ENCODE measurements at regions not wholly inside any gene's neighbourhood (a gene's known extent, or its start where the extent isn't known, plus 50 kb on each side); places are given as distances from the start of the nearest gene placed in this dataset.
"Not testable (repeated sequence)": the region's sequence is repeated elsewhere in the genome, so short reads cannot be mapped to it uniquely, and the experiment has no call there.

- H4K20me1 ChIP-seq (ENCODE audit: insufficient read depth, low read length, poor library complexity, severe bottlenecking); H3K36me3 ChIP-seq (ENCODE audit: insufficient read depth, low read length); H3K9me2 ChIP-seq (replicated peaks; ENCODE audit: low read depth, low read length); H2AFZ ChIP-seq (ENCODE audit: low read length); H3F3A ChIP-seq (ENCODE audit: low read depth); H3K9me3 ChIP-seq (ENCODE audit: insufficient read depth, low read depth, low read length); H3K4me2 ChIP-seq (ENCODE audit: low read depth, low read length, poor library complexity, severe bottlenecking); H3K9ac ChIP-seq (ENCODE audit: low read depth, low read length, poor library complexity, severe bottlenecking); H3K4me1 ChIP-seq (ENCODE audit: insufficient read depth, low read length, poor library complexity, severe bottlenecking); H3K27me3 ChIP-seq (ENCODE audit: insufficient read depth, low read length, poor library complexity, severe bottlenecking); H3K79me2 ChIP-seq (ENCODE audit: insufficient read depth, low read length): not testable (repeated sequence)
- H3K4me3 ChIP-seq (ENCODE audit: low read length, poor library complexity, severe bottlenecking): peak overlapping the region; percentile 21
Measured at GRCh38 chr7:65140543-65141404, 134.3 kb upstream of the ERV3-1 start.

GRCh38 chr7:65136850-65137249 lies 130.4 kb upstream of the ERV3-1 start:
- not testable (repeated sequence) for H3K36me3 ChIP-seq (ENCODE audit: insufficient read depth, low read length); H3K79me2 ChIP-seq (ENCODE audit: insufficient read depth, low read length); H3K4me3 ChIP-seq (ENCODE audit: low read length, poor library complexity, severe bottlenecking); H4K20me1 ChIP-seq (ENCODE audit: insufficient read depth, low read length, poor library complexity, severe bottlenecking); H2AFZ ChIP-seq (ENCODE audit: low read length); H3K9ac ChIP-seq (ENCODE audit: low read depth, low read length, poor library complexity, severe bottlenecking); H3K4me1 ChIP-seq (ENCODE audit: insufficient read depth, low read length, poor library complexity, severe bottlenecking); H3F3A ChIP-seq (ENCODE audit: low read depth); H3K27me3 ChIP-seq (ENCODE audit: insufficient read depth, low read length, poor library complexity, severe bottlenecking); H3K4me2 ChIP-seq (ENCODE audit: low read depth, low read length, poor library complexity, severe bottlenecking); H3K9me2 ChIP-seq (replicated peaks; ENCODE audit: low read depth, low read length); H3K9me3 ChIP-seq (ENCODE audit: insufficient read depth, low read depth, low read length)

GRCh38 chr7:65133087-65133486 lies 126.6 kb upstream of the ERV3-1 start:
- not testable (repeated sequence) for H3K9me3 ChIP-seq (ENCODE audit: insufficient read depth, low read depth, low read length); H3K4me2 ChIP-seq (ENCODE audit: low read depth, low read length, poor library complexity, severe bottlenecking); H4K20me1 ChIP-seq (ENCODE audit: insufficient read depth, low read length, poor library complexity, severe bottlenecking); H2AFZ ChIP-seq (ENCODE audit: low read length); H3K9me2 ChIP-seq (replicated peaks; ENCODE audit: low read depth, low read length); H3K79me2 ChIP-seq (ENCODE audit: insufficient read depth, low read length); H3K27me3 ChIP-seq (ENCODE audit: insufficient read depth, low read length, poor library complexity, severe bottlenecking); H3F3A ChIP-seq (ENCODE audit: low read depth); H3K9ac ChIP-seq (ENCODE audit: low read depth, low read length, poor library complexity, severe bottlenecking); H3K4me3 ChIP-seq (ENCODE audit: low read length, poor library complexity, severe bottlenecking); H3K36me3 ChIP-seq (ENCODE audit: insufficient read depth, low read length); H3K4me1 ChIP-seq (ENCODE audit: insufficient read depth, low read length, poor library complexity, severe bottlenecking)

- H3K4me2 ChIP-seq (ENCODE audit: low read depth, low read length, poor library complexity, severe bottlenecking); H4K20me1 ChIP-seq (ENCODE audit: insufficient read depth, low read length, poor library complexity, severe bottlenecking); H3K4me1 ChIP-seq (ENCODE audit: insufficient read depth, low read length, poor library complexity, severe bottlenecking); H3K9me3 ChIP-seq (ENCODE audit: insufficient read depth, low read depth, low read length); H3K36me3 ChIP-seq (ENCODE audit: insufficient read depth, low read length); H3K27me3 ChIP-seq (ENCODE audit: insufficient read depth, low read length, poor library complexity, severe bottlenecking); H3K4me3 ChIP-seq (ENCODE audit: low read length, poor library complexity, severe bottlenecking); H3K79me2 ChIP-seq (ENCODE audit: insufficient read depth, low read length); H3K9ac ChIP-seq (ENCODE audit: low read depth, low read length, poor library complexity, severe bottlenecking); H3K9me2 ChIP-seq (replicated peaks; ENCODE audit: low read depth, low read length); H3F3A ChIP-seq (ENCODE audit: low read depth); H2AFZ ChIP-seq (ENCODE audit: low read length): not testable (repeated sequence)
Measured at GRCh38 chr7:65132256-65132655, 125.8 kb upstream of the ERV3-1 start.

GRCh38 chr7:65127364-65127763 lies 120.9 kb upstream of the ERV3-1 start:
- H2AFZ ChIP-seq (ENCODE audit: low read length); H3K79me2 ChIP-seq (ENCODE audit: insufficient read depth, low read length); H3K9me2 ChIP-seq (replicated peaks; ENCODE audit: low read depth, low read length); H3K27me3 ChIP-seq (ENCODE audit: insufficient read depth, low read length, poor library complexity, severe bottlenecking); H3K9ac ChIP-seq (ENCODE audit: low read depth, low read length, poor library complexity, severe bottlenecking); H3K4me2 ChIP-seq (ENCODE audit: low read depth, low read length, poor library complexity, severe bottlenecking); H3K4me3 ChIP-seq (ENCODE audit: low read length, poor library complexity, severe bottlenecking); H3K9me3 ChIP-seq (ENCODE audit: insufficient read depth, low read depth, low read length); H3K4me1 ChIP-seq (ENCODE audit: insufficient read depth, low read length, poor library complexity, severe bottlenecking); H3F3A ChIP-seq (ENCODE audit: low read depth); H3K36me3 ChIP-seq (ENCODE audit: insufficient read depth, low read length); H4K20me1 ChIP-seq (ENCODE audit: insufficient read depth, low read length, poor library complexity, severe bottlenecking): not testable (repeated sequence)

- H3K9me3 ChIP-seq (ENCODE audit: insufficient read depth, low read depth, low read length); H4K20me1 ChIP-seq (ENCODE audit: insufficient read depth, low read length, poor library complexity, severe bottlenecking); H3K9ac ChIP-seq (ENCODE audit: low read depth, low read length, poor library complexity, severe bottlenecking); H3K36me3 ChIP-seq (ENCODE audit: insufficient read depth, low read length); H3K27me3 ChIP-seq (ENCODE audit: insufficient read depth, low read length, poor library complexity, severe bottlenecking); H3K79me2 ChIP-seq (ENCODE audit: insufficient read depth, low read length); H3K4me2 ChIP-seq (ENCODE audit: low read depth, low read length, poor library complexity, severe bottlenecking); H3K4me1 ChIP-seq (ENCODE audit: insufficient read depth, low read length, poor library complexity, severe bottlenecking); H3F3A ChIP-seq (ENCODE audit: low read depth); H3K9me2 ChIP-seq (replicated peaks; ENCODE audit: low read depth, low read length); H2AFZ ChIP-seq (ENCODE audit: low read length); H3K4me3 ChIP-seq (ENCODE audit: low read length, poor library complexity, severe bottlenecking): not testable (repeated sequence)
Measured at GRCh38 chr7:65124600-65124999, 118.1 kb upstream of the ERV3-1 start.

- not testable (repeated sequence) for H4K20me1 ChIP-seq (ENCODE audit: insufficient read depth, low read length, poor library complexity, severe bottlenecking); H3K4me2 ChIP-seq (ENCODE audit: low read depth, low read length, poor library complexity, severe bottlenecking); H3K36me3 ChIP-seq (ENCODE audit: insufficient read depth, low read length)
Measured at GRCh38 chr7:65105650-65106203, 99.2 kb upstream of the ERV3-1 start.

More at GRCh38 chr7:65105650-65106203, 99.2 kb upstream of the ERV3-1 start:
- not testable (repeated sequence) for H3K27me3 ChIP-seq (ENCODE audit: insufficient read depth, low read length, poor library complexity, severe bottlenecking); H2AFZ ChIP-seq (ENCODE audit: low read length); H3K9me3 ChIP-seq (ENCODE audit: insufficient read depth, low read depth, low read length); H3F3A ChIP-seq (ENCODE audit: low read depth); H3K9ac ChIP-seq (ENCODE audit: low read depth, low read length, poor library complexity, severe bottlenecking); H3K4me1 ChIP-seq (ENCODE audit: insufficient read depth, low read length, poor library complexity, severe bottlenecking); H3K9me2 ChIP-seq (replicated peaks; ENCODE audit: low read depth, low read length); H3K79me2 ChIP-seq (ENCODE audit: insufficient read depth, low read length); H3K4me3 ChIP-seq (ENCODE audit: low read length, poor library complexity, severe bottlenecking)
